Spinal cord (tissue), 9 donors: ENCODE measurements at regions not wholly inside any gene's neighbourhood (a gene's known extent, or its start where the extent isn't known, plus 50 kb on each side); places are given as distances from the start of the nearest gene placed in this dataset.
"Not testable (repeated sequence)": the region's sequence is repeated elsewhere in the genome, so short reads cannot be mapped to it uniquely, and the experiment has no call there.

Experiments used
- DNase-seq, 6 donors: peaks; one replicate each; pipeline versions ENCODE4 v3.0.0 to v3.0.0-alpha.2; 2013 to 2015; ENCODE audit warnings: low spot score in 6 of 6, low read depth in 4 of 6
- H3K27ac ChIP-seq: one replicate; pipeline ENCODE4 v1.5.1; 2013; ENCODE audit warnings: low read depth, low read length, control low read depth
- H3K27me3 ChIP-seq: one replicate; pipeline ENCODE4 v1.6.1; 2013; ENCODE audit warnings: low read length; ENCODE audit not compliant: control insufficient read depth, insufficient read depth
- H3K36me3 ChIP-seq: one replicate; pipeline ENCODE4 v1.6.1; 2013; ENCODE audit warnings: low read length; ENCODE audit not compliant: control insufficient read depth, insufficient read depth
- H3K4me1 ChIP-seq: one replicate; pipeline ENCODE4 v1.6.1; 2013; ENCODE audit warnings: low read length; ENCODE audit not compliant: control insufficient read depth, insufficient read depth
- H3K4me3 ChIP-seq: one replicate; pipeline ENCODE4 v1.5.1; 2013; ENCODE audit warnings: low read depth, low read length, control low read depth
- H3K9me3 ChIP-seq: one replicate; pipeline ENCODE4 v1.6.1; 2013; ENCODE audit warnings: low read length; ENCODE audit not compliant: control insufficient read depth, insufficient read depth
- WGBS: methylation state at CpG from one replicate; pipeline ENCODE4 v1.1.5; 2013; ENCODE audit warnings: missing lambda C conversion rate; ENCODE audit not compliant: insufficient coverage; 5-methylcytosine and 5-hydroxymethylcytosine counted together
- donor health status: healthy.

GRCh38 chr11:34001557-34002064, 49.9 kb upstream of the CAPRIN1 start:
- Histone ChIP-seq H3K4me1 (peaks cover 4% of the 10 kb centered on the region), H3K27ac (no peak overlapping the region), H3K36me3 (no peaks in the 10 kb centered on the region), H3K4me3 (no peak overlapping the region), H3K9me3 (no peaks in the 10 kb centered on the region), H3K27me3 (no peaks in the 10 kb centered on the region)
- WGBS: 83% methylated on average over 7 of the region's 10 CpGs
- no peak for DNase-seq

GRCh38 chr11:33999393-33999792, 52.1 kb upstream of the CAPRIN1 start:
- Histone ChIP-seq H3K27ac (no peak overlapping the region), H3K4me3 (no peak overlapping the region), H3K36me3 (no peaks in the 10 kb centered on the region), H3K27me3 (no peaks in the 10 kb centered on the region), H3K4me1 (peaks cover 6% of the 10 kb centered on the region), H3K9me3 (no peaks in the 10 kb centered on the region)
- DNase-seq: no peak
- WGBS: 0% methylated on average over 1 of the region's 2 CpGs

GRCh38 chr11:33997584-33998251, 53.8 kb upstream of the CAPRIN1 start:
- Histone ChIP-seq H3K27ac (no peak overlapping the region), H3K36me3 (no peaks in the 10 kb centered on the region), H3K9me3 (no peaks in the 10 kb centered on the region), H3K4me1 (peaks cover 6% of the 10 kb centered on the region), H3K27me3 (no peaks in the 10 kb centered on the region), H3K4me3 (no peak overlapping the region)
- DNase-seq: peak in 4 of 6 donors; percentile 11 to 67 (median 21)
- 39% methylated on average over 5 of the region's 7 CpGs for WGBS

GRCh38 chr11:33996498-33997454, 54.8 kb upstream of the CAPRIN1 start:
- DNase-seq: peak; percentile 39 to 90 (median 58)
- Histone ChIP-seq H3K9me3 (no peaks in the 10 kb centered on the region), H3K27ac (no peak overlapping the region), H3K27me3 (no peaks in the 10 kb centered on the region), H3K4me3 (peak overlapping the region; percentile 2), H3K4me1 (peaks cover 6% of the 10 kb centered on the region), H3K36me3 (no peaks in the 10 kb centered on the region)
- 25% methylated on average over 15 of the region's 25 CpGs for WGBS

- no peak for DNase-seq
- H3K27me3 ChIP-seq: no peaks in the 10 kb centered on the region
- H3K36me3 ChIP-seq: no peaks in the 10 kb centered on the region
- H3K4me1 ChIP-seq: peaks cover 6% of the 10 kb centered on the region
- no peak overlapping the region for H3K27ac ChIP-seq
- no peaks in the 10 kb centered on the region for H3K9me3 ChIP-seq
- WGBS: 88% methylated on average over 1 of the region's 2 CpGs
- no peak overlapping the region for H3K4me3 ChIP-seq
Measured at GRCh38 chr11:33994937-33995336, 56.6 kb upstream of the CAPRIN1 start.

- not testable (repeated sequence) for H3K27ac ChIP-seq, H3K9me3 ChIP-seq, DNase-seq, H3K36me3 ChIP-seq, H3K27me3 ChIP-seq, H3K4me3 ChIP-seq, H3K4me1 ChIP-seq
- WGBS: 52% methylated on average over 10 of the region's 13 CpGs
Measured at GRCh38 chr11:33991136-33991535, 60.4 kb upstream of the CAPRIN1 start.

- not testable (repeated sequence) for H3K4me1 ChIP-seq, H3K27ac ChIP-seq
- 98% methylated on average over 17 of the region's 32 CpGs for WGBS
Measured at GRCh38 chr11:33990131-33990530, 61.4 kb upstream of the CAPRIN1 start.

GRCh38 chr11:33989461-33989860, 62.1 kb upstream of the CAPRIN1 start:
- Histone ChIP-seq H3K27me3 (no peaks in the 10 kb centered on the region), H3K9me3 (no peaks in the 10 kb centered on the region), H3K4me3 (no peak overlapping the region), H3K4me1 (no peaks in the 10 kb centered on the region), H3K36me3 (no peaks in the 10 kb centered on the region), H3K27ac (no peak overlapping the region)
- DNase-seq: no peak
- 85% methylated on average over 3 of the region's 7 CpGs for WGBS

More at GRCh38 chr11:33990131-33990530, 61.4 kb upstream of the CAPRIN1 start:
- H3K36me3 ChIP-seq, H3K9me3 ChIP-seq, DNase-seq, H3K4me3 ChIP-seq, H3K27me3 ChIP-seq: not testable (repeated sequence)

GRCh38 chr11:33988586-33989370, 62.8 kb upstream of the CAPRIN1 start:
- no peaks in the 10 kb centered on the region for H3K9me3 ChIP-seq
- no peak overlapping the region for H3K4me3 ChIP-seq
- no peaks in the 10 kb centered on the region for H3K36me3 ChIP-seq
- no peak overlapping the region for H3K27ac ChIP-seq
- no peak for DNase-seq
- no peaks in the 10 kb centered on the region for H3K4me1 ChIP-seq
- 91% methylated on average over 1 of the region's 7 CpGs for WGBS
- no peaks in the 10 kb centered on the region for H3K27me3 ChIP-seq
